HG03280 (cell line): ENCODE measurements at regions not wholly inside any gene's neighbourhood (a gene's known extent, or its start where the extent isn't known, plus 50 kb on each side); places are given as distances from the start of the nearest gene placed in this dataset.

Source experiments
- ATAC-seq: cut with Tn5 transposase; IDR thresholded peaks from one replicate; pipeline ENCODE4 v1.9.1; 2021; ENCODE audit warnings: mild to moderate bottlenecking, moderate library complexity; ENCODE audit not compliant: unreplicated experiment

GRCh38 chr9:90259311-90260246 is 383.0 kb downstream of the DIRAS2 start:
- no peak for ATAC-seq

GRCh38 chr9:90261698-90262097 is 380.9 kb downstream of the DIRAS2 start:
- no peak for ATAC-seq

- no peak for ATAC-seq
These were observed 374.0 kb downstream of the DIRAS2 start for GRCh38 chr9:90268613-90269012.

GRCh38 chr9:90271707-90272106 is 370.9 kb downstream of the DIRAS2 start:
- ATAC-seq, result no peak

- ATAC-seq, result no peak
These were observed 367.9 kb downstream of the DIRAS2 start for GRCh38 chr9:90274725-90275124.

- ATAC-seq, result no peak
These were observed 356.7 kb downstream of the DIRAS2 start for GRCh38 chr9:90285946-90286345.

GRCh38 chr9:90287567-90288274 is 354.9 kb downstream of the DIRAS2 start:
- peak; percentile 90 for ATAC-seq

- no peak for ATAC-seq
These were observed 354.4 kb downstream of the DIRAS2 start for GRCh38 chr9:90288275-90288639.

- ATAC-seq, result no peak
These were observed 351.7 kb downstream of the DIRAS2 start for GRCh38 chr9:90290716-90291485.

GRCh38 chr9:90296539-90296938 is 346.1 kb downstream of the DIRAS2 start:
- no peak for ATAC-seq

GRCh38 chr9:90299968-90300367 is 342.7 kb downstream of the DIRAS2 start:
- ATAC-seq, result no peak

- no peak for ATAC-seq
These were observed 341.9 kb downstream of the DIRAS2 start for GRCh38 chr9:90300611-90301276.

- no peak for ATAC-seq
These were observed 341.4 kb downstream of the DIRAS2 start for GRCh38 chr9:90301277-90301653.

- no peak for ATAC-seq
These were observed 339.0 kb downstream of the DIRAS2 start for GRCh38 chr9:90303655-90304054.

- no peak for ATAC-seq
These were observed 336.5 kb downstream of the DIRAS2 start for GRCh38 chr9:90306158-90306557.

- ATAC-seq, result no peak
These were observed 335.3 kb downstream of the DIRAS2 start for GRCh38 chr9:90307167-90307833.

- ATAC-seq, result no peak
These were observed 334.7 kb downstream of the DIRAS2 start for GRCh38 chr9:90307891-90308290.

- ATAC-seq, result no peak
These were observed 333.9 kb downstream of the DIRAS2 start for GRCh38 chr9:90308691-90309090.

- no peak for ATAC-seq
These were observed 332.7 kb downstream of the DIRAS2 start for GRCh38 chr9:90309809-90310520.

- no peak for ATAC-seq
These were observed 332.1 kb downstream of the DIRAS2 start for GRCh38 chr9:90310521-90310876.
